ENCODE measurements at regions not wholly inside any gene's neighbourhood (a gene's known extent, or its start where the extent isn't known, plus 50 kb on each side); places are given as distances from the start of the nearest gene placed in this dataset.
"Not testable (repeated sequence)": the region's sequence is repeated elsewhere in the genome, so short reads cannot be mapped to it uniquely, and the experiment has no call there.

DNA sequence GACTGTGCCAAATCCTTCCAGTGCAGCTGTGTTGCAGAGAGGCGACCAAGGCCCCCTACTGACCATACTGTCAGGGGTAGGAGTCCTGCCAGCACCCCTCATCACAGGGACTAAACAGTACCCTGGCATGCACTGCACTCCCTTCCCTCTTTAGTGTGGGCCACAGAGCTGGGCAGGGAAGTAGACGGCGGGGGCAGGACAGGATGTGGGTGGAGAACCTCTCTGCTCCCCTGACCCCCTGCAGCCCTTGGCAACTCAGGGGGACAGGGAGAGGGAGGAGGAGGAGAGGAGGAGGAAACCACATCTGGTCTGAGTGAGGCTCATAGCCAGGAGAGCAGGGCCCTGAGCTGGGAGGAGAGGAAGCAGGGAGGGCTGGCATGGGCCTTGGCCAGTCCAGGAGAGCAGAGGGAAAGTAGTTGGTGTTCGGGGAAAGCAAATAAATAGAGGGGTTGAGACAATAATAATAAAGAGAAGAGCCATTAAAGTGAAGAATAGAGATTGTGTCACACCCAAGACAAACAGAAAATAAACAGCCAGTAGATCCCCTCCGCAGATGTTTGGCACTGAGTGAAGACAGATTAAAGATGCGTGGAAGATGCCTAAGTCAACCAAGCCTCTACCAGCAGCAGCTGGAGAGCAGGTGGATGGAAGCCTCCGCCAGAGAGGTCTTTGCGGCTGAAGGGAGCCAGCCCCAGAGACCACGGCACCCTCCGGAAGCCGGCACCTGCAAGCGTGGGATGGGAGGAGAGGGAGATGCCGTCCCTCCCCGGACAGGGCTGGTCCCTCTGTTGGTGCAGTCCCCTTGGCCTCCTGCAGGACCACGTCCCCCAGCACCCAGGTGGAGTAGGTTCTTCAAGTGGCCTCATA lies 61.5 kb downstream of the RPUSD4 start:
- no peak for DNase-seq (ENCODE audit: low read depth in 2 of 2)

DNA sequence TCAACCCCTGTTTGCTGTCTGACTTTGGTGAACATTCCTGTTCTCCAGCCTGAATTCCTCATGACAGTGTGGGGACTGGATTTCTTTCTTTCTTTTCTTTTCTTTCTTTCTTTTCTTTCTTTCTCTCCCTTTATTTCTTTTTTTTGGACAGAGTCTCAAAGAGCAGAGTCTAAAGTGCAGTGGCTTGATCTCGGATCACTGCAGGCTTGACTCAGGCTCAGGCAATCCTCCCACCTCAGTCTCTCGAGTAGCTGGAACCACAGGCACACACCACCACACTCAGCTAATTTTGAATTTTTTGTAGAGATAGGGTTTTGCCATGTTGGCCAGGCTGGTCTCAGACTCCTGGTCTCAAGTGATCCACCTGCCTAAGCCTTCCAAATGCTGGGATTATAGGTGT lies 63.1 kb downstream of the RPUSD4 start:
- DNase-seq (ENCODE audit: low read depth in 2 of 2): no peak

DNA sequence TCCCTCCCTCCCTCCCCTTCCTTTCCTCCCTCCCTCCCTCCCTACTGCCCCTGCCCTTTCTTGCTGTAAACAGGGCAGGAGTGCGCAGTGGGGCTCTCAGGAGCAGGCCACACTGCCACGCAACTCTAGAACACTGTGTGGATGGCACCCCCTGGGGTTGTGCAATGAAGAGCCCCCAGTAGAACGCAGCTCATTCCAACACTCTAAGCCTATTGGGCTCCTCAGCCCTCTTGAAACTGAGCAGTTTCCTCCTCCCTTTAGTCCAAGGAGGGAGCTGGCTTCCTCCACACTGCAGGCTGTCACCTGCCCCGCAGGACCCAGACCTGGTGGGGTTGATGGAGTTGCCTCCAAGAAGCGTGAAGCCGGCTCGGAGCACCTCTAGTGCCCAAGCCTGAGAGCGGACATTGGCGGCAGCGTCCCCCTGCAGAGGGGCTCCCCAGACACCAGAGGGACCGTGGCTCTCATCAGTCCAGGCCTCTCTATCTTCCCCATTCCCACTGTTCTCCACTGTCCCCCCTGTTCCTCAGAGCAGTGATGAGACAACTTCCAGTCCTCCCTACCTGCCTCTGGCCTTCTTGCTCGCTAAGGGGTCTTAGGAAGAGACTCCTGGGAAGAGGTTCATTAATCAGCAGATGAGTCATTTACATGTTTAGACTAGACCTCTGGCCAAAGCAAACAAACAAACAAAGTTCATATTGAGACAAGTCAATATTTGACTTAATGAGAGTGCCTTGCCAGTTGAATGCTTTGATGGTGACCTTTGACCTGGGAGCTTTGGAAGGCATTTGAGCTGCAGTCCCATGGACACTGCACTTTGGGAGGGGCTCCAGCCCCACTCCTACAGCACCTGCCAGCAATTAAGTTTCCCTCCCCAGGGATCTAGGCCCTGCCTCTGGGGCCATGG lies 64.0 kb downstream of the RPUSD4 start:
- DNase-seq (ENCODE audit: low read depth in 2 of 2): no peak

- no peak for DNase-seq (ENCODE audit: low read depth in 2 of 2)
Measured at GRCh38 chr11:126146454-126147192, 64.8 kb downstream of the RPUSD4 start.

DNA sequence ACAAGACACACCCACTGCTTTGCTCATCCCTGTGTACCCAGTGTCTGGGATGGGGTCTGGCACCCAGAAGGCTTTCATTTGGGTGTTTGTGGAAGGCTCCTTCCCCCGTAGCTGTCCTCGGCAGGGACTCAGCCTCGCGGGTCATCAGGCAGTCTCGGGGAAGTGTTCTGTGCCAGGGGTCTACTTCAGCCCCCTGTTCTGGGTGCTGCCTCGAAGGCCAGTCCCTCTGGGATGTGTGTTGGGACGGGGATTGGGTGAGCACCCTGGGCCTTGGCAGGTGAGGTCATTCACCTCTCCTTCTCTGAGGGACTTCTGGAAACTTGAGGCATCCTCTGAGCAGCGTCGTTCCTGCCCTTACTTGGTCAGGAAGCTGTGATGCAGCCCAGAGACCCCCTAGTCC lies 65.5 kb downstream of the RPUSD4 start:
- no peak for DNase-seq (ENCODE audit: low read depth in 2 of 2)

- not testable (repeated sequence) for DNase-seq (ENCODE audit: low read depth in 2 of 2)
Measured at GRCh38 chr11:126143491-126143890, 68.0 kb downstream of the RPUSD4 start.

GRCh38 chr11:126140926-126141280 lies 70.5 kb downstream of the RPUSD4 start:
- DNase-seq (ENCODE audit: low read depth in 2 of 2): peak; percentile 80

DNA sequence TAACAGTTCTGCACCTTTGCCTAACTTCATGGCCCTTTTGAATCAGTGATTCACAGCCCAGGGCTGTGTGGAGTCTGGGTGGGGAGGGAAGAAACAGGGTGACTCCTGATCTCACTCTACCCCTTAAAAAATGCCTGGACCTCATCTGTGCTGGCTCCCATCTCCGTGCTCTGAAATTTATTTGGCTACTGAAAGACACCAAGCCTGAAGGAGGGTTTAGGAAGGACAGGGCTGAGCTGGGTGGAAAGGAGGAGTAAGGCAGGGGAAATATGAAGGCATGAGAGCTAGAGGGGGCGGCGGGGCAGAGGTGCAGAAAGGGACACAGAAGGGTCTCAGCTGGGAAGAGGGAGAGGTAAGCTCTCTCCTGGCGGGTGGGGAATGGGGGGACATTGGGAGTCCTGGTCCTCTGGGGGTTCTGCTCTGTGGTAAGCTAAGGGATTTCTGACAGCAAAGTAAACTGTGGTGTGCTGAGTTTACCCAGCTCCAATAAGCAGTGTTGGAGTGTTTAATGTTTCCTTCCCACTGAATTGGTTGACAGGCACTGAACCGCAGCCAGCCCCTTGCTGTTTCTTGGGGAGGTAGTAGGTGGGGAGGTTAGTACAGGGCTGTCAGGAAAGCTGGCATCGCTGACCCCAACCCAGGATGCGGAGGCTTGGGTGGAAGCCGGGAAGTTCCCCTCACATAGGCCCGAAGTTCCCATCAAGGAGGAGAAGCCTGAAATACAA lies 71.1 kb downstream of the RPUSD4 start:
- DNase-seq (ENCODE audit: low read depth in 2 of 2): no peak

DNA sequence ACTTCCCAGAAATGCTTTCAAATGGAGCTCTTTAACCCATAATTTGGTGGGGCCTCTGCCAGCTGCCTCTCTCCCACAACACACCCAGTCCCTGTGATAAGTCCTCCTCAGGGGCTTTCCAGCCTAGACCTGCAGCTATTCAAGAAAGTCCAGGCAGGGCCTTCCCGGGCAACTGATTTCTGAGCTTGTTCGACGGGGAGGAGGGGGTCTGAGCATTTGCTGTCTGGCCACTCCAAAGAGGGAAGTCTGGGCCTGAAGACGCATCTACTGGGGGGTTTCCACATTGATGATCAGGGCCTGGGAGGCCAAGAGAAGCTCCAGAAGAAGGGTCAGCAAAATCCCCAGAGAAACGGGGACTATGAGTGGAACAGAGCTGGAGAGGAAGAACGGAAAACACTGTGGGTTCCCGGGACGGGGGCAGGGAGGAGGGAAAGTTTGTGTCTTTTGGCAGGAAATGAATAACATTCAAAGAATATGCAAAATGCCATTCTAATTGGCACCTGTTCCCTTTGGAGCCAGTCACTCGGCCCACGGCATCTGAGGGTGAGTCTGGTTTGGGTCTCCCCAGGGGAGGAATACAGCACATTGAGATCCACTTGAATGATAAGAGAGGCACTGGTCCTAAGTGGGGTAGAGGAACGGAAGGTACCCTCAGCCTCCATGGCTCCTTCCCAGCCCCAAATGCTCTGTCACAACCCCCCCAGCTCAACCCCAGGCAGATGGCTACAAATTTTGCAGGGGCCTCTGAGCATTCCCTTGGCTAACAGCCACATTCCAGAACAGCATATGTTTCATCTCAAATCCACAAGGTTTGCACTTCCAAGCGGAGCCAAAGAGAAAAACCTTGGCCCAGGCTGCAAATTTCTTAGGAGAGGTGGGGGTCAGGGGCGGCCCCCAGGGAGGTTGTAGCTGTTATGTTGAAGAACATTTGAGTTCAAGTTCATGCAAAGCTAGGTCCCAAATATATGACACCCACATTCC lies 72.0 kb downstream of the RPUSD4 start:
- peak; percentile 77 to 79 for DNase-seq (ENCODE audit: low read depth in 2 of 2)

- no peak for DNase-seq (ENCODE audit: low read depth in 2 of 2)
Measured at GRCh38 chr11:126138636-126139035, 72.8 kb downstream of the RPUSD4 start.

- peak in 1 of 2 experiments; percentile 55 for DNase-seq (ENCODE audit: low read depth in 2 of 2)
Measured at GRCh38 chr11:126137136-126137535, 74.3 kb downstream of the RPUSD4 start.

- DNase-seq (ENCODE audit: low read depth in 2 of 2): peak; percentile 85 to 87
Measured at GRCh38 chr11:126136507-126136906, 73.8 kb upstream of the CDON start.

GRCh38 chr11:126135235-126136176 lies 72.8 kb upstream of the CDON start:
- DNase-seq (ENCODE audit: low read depth in 2 of 2): peak in 1 of 2 experiments; percentile 46

DNA sequence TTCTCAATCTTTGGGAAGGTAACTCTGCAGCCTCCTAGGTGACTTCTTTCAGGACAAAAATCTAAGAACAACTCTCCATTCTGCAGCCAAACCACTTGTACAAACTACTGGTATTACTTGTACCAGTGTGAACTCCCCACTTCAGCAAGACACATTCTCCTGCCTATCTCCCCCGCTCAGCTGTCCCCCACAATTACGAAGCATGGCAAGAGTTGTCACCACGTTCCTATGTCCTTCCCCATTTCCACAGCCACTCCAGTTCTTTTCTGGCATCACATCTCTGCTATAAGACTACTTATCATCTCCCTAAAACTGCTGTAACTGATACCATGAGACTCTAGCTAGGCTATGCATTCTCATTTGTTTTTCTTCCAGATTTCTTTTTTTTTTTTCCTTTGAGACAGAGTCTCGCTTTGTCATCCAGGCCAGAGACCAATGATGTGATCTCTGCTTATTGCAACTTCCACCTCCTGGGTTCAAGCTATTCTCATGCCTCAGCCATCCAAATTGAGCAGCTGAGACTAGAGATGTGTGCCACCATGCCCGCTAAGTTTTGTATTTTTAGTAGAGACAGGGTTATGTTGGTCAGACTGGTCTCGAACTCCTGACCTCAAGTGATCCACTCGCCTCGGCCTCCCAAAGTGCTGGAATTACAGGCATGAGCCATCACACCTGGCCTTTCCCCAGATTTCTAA lies 71.9 kb upstream of the CDON start:
- no peak for DNase-seq (ENCODE audit: low read depth in 2 of 2)

- no peak for DNase-seq (ENCODE audit: low read depth in 2 of 2)
Measured at GRCh38 chr11:126133901-126134300, 71.2 kb upstream of the CDON start.

- DNase-seq (ENCODE audit: low read depth in 2 of 2): no peak
Measured at GRCh38 chr11:126132319-126132718, 69.7 kb upstream of the CDON start.

DNA sequence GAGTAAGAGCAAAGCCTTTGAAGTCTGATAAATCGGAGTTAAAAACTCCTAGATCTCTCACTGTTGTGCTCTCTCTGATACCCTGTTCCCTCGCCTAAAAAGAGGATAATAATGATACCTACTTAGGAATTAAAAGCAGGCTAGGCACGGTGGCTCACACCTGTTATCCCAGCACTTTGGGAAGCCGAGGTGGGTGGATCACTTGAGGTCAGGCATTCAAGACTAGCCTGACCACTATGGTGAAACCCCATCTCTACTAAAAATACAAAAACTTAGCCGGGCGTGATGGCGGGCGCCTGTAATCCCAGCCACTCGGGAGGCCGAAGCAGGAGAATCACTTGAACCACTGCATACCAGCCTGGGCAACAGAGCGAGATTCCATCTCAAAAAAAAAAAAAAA lies 68.1 kb upstream of the CDON start:
- DNase-seq (ENCODE audit: low read depth in 2 of 2): not testable (repeated sequence)
